ENCODE measurements at regions not wholly inside any gene's neighbourhood (a gene's known extent, or its start where the extent isn't known, plus 50 kb on each side); places are given as distances from the start of the nearest gene placed in this dataset.

GRCh38 chr1:34476371-34476770 lies 278.5 kb upstream of the GJB5 start:
- H3K4me3 ChIP-seq = no peak overlapping the region
- H3K27ac ChIP-seq = no peak overlapping the region
- peaks cover 3% of the 10 kb centered on the region for H3K27me3 ChIP-seq
- 57 to 81% (median 72%) methylated on average over 3 of the region's 3 CpGs for WGBS, 4 donors
- DNase-seq = no peak
- H3K36me3 ChIP-seq (replicated peaks in 1 of 2) = no peaks in the 10 kb centered on the region
- H3K9me3 ChIP-seq (replicated peaks in 1 of 3) = no peaks in the 10 kb centered on the region
- intact Hi-C loops (cut with DNase I) = no loop called here
- TF ChIP-seq CTCF (IDR thresholded peaks at IDR 0.05) (no peak), POLR2A (IDR thresholded peaks at IDR 0.05) (no peak)
- H3K4me1 ChIP-seq (replicated peaks in 1 of 2) = no peaks in the 10 kb centered on the region

GRCh38 chr1:34477632-34478141 lies 277.2 kb upstream of the GJB5 start:
- peaks cover 3% of the 10 kb centered on the region for H3K27me3 ChIP-seq
- no peaks in the 10 kb centered on the region for H3K4me1 ChIP-seq (replicated peaks in 1 of 2)
- no peak overlapping the region for H3K4me3 ChIP-seq
- no peaks in the 10 kb centered on the region for H3K9me3 ChIP-seq (replicated peaks in 1 of 3)
- H3K27ac ChIP-seq = no peak overlapping the region
- intact Hi-C loops (cut with DNase I) = no loop called here
- DNase-seq = no peak
- H3K36me3 ChIP-seq (replicated peaks in 1 of 2) = no peaks in the 10 kb centered on the region
- 57 to 77% (median 74%) methylated on average over 2 of the region's 2 CpGs for WGBS, 4 donors
- no peak for TF ChIP-seq CTCF (IDR thresholded peaks at IDR 0.05)

DNA sequence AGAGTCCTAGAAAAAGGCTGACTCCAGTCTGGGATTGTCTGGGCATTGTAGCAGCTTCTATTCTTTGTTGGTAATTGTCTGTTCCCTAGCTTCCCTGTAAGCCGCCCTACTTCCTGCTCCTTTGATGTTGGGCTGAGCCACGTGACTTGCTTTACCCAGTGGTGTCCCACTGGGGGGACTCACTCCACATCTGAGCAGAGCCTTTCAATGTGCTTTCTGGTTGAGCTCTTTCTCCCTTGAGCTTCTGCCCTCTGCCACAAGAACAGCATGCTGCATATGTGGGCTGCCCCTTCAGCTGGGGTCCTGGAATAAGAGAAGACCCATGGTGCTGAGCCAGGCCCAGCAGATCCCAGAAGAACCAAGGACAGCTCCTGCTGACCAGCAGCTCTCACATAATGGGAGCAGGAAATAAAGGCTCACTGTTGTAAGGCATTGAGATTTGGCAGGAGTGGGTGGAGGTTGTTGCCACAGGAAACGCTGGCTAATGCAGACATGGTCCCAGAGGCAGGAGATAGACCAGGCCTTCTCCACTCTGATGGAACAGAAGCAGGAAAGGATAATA lies 276.3 kb upstream of the GJB5 start:
- 32 to 42% (median 37%) methylated on average over 3 of the region's 3 CpGs for WGBS, 4 donors
- intact Hi-C loops (cut with DNase I) = no loop called here

DNA sequence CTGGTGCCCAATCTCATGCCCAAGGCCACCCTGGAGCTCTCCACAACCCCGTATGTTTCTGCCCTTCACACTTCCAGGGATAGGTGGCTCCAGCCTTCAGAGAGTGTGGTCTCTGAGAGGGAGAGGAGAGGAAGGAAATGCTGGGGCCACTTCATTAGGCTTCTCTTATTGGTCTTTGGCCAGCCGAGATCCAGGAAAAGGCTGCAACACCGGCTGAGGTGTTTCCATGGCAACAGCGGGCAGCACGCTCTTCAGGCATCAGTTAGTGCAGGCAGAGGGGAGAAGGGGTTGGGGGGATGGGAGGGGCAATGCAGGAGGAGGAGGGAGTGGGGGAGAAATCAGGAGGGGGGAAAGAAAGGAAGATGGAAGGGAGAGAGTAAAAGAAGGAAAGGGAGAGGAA lies 275.1 kb upstream of the GJB5 start:
- TF ChIP-seq CTCF (IDR thresholded peaks at IDR 0.05) (no peak), POLR2A (IDR thresholded peaks at IDR 0.05) (no peak)
- no peak overlapping the region for H3K27ac ChIP-seq
- H3K36me3 ChIP-seq (replicated peaks in 1 of 2) = no peaks in the 10 kb centered on the region
- DNase-seq = no peak
- H3K27me3 ChIP-seq = peaks cover 3% of the 10 kb centered on the region
- no peaks in the 10 kb centered on the region for H3K9me3 ChIP-seq (replicated peaks in 1 of 3)
- intact Hi-C loops (cut with DNase I) = no loop called here
- 6 to 11% (median 7%) methylated on average over 3 to 5 of the region's 5 CpGs for WGBS, 4 donors
- no peak overlapping the region for H3K4me3 ChIP-seq
- H3K4me1 ChIP-seq (replicated peaks in 1 of 2) = no peaks in the 10 kb centered on the region

More for the DNA sequence above, 276.3 kb upstream of the GJB5 start:
- no peaks in the 10 kb centered on the region for H3K9me3 ChIP-seq (replicated peaks in 1 of 3)
- H3K27ac ChIP-seq = no peak overlapping the region
- no peak overlapping the region for H3K4me3 ChIP-seq
- no peak for DNase-seq
- TF ChIP-seq POLR2A (IDR thresholded peaks at IDR 0.05) (no peak), CTCF (IDR thresholded peaks at IDR 0.05) (no peak)
- peaks cover 3% of the 10 kb centered on the region for H3K27me3 ChIP-seq
- H3K36me3 ChIP-seq (replicated peaks in 1 of 2) = no peaks in the 10 kb centered on the region
- no peaks in the 10 kb centered on the region for H3K4me1 ChIP-seq (replicated peaks in 1 of 2)

Data from adrenal gland (tissue), 9 donors.